HepG2 (cell line): ENCODE measurements at regions not wholly inside any gene's neighbourhood (a gene's known extent, or its start where the extent isn't known, plus 50 kb on each side); places are given as distances from the start of the nearest gene placed in this dataset.

Source experiments
- ATM ChIP-seq: fragments of 450-650 bp; IDR thresholded peaks from 2 replicates; pipeline ENCODE4 v1.7.1; 2017; ENCODE audit warnings: mild to moderate bottlenecking, borderline replicate concordance
- HIVEP1 ChIP-seq: sonication (generic); formaldehyde crosslinking; IDR thresholded peaks from 2 replicates; pipeline ENCODE4 v1.4.0; 2020; ENCODE audit warnings: mild to moderate bottlenecking, missing genetic modification reagents
- HNF4A ChIP-seq: sonication (generic); formaldehyde crosslinking; IDR thresholded peaks from 2 replicates; pipeline ENCODE4 v1.4.0; 2020; ENCODE audit warnings: missing genetic modification reagents
- KAT7 ChIP-seq: IDR thresholded peaks from 2 replicates; pipeline ENCODE4 v1.6.1; 2018; ENCODE audit warnings: borderline replicate concordance, missing compliant biosample characterization
- KAT8 ChIP-seq: IDR thresholded peaks from 2 replicates; pipeline ENCODE4 v1.6.1; 2016; ENCODE audit warnings: missing genetic modification reagents, missing compliant biosample characterization
- MEF2D ChIP-seq: sonication (generic); formaldehyde crosslinking; IDR thresholded peaks from 2 replicates; pipeline ENCODE4 v1.5.1; 2020; ENCODE audit warnings: mild to moderate bottlenecking, missing genetic modification reagents
- NCOA5 ChIP-seq: sonication (generic); formaldehyde crosslinking; IDR thresholded peaks from 2 replicates; pipeline ENCODE4 v1.4.0; 2020; ENCODE audit warnings: missing genetic modification reagents
- NFRKB ChIP-seq: fragments of 450-650 bp; IDR thresholded peaks from 2 replicates; pipeline ENCODE4 v1.6.1; 2017
- STAG1 ChIP-seq: sonication (generic); formaldehyde crosslinking; IDR thresholded peaks from 2 replicates; pipeline ENCODE4 v1.4.0; 2020; ENCODE audit warnings: missing genetic modification reagents
- ZBTB7B ChIP-seq: sonication (generic); formaldehyde crosslinking; IDR thresholded peaks from 2 replicates; pipeline ENCODE4 v1.4.0; 2020; ENCODE audit warnings: missing genetic modification reagents
- ZNF17 ChIP-seq: sonication (generic); formaldehyde crosslinking; IDR thresholded peaks from 2 replicates; pipeline ENCODE4 v1.5.0; 2020; ENCODE audit warnings: mild to moderate bottlenecking, missing genetic modification reagents
- ZNF335 ChIP-seq: sonication (generic); formaldehyde crosslinking; IDR thresholded peaks from 2 replicates; pipeline ENCODE4 v1.4.0; 2020; ENCODE audit warnings: missing genetic modification reagents
- ZNF432 ChIP-seq: sonication (generic); formaldehyde crosslinking; IDR thresholded peaks from 2 replicates; pipeline ENCODE4 v1.5.0; 2020; ENCODE audit warnings: missing genetic modification reagents, mild to moderate bottlenecking, borderline replicate concordance
- ZNF501 ChIP-seq: sonication (generic); formaldehyde crosslinking; IDR thresholded peaks from 2 replicates; pipeline ENCODE4 v1.5.1; 2020; ENCODE audit warnings: mild to moderate bottlenecking, moderate library complexity, missing genetic modification reagents
- ZNF614 ChIP-seq: IDR thresholded peaks from 2 replicates; pipeline ENCODE4 v1.6.1; 2018; ENCODE audit warnings: missing biosample characterization, missing genetic modification reagents, inconsistent platforms, borderline replicate concordance
- ZNF616 ChIP-seq: sonication (generic); formaldehyde crosslinking; IDR thresholded peaks from 2 replicates; pipeline ENCODE4 v1.5.0; 2020; ENCODE audit warnings: low read depth, mild to moderate bottlenecking, missing genetic modification reagents
- ZNF703 ChIP-seq: sonication (generic); formaldehyde crosslinking; IDR thresholded peaks from 2 replicates; pipeline ENCODE4 v1.5.1; 2020; ENCODE audit warnings: missing genetic modification reagents, mild to moderate bottlenecking, moderate library complexity, borderline replicate concordance
- ZNF720 ChIP-seq: sonication (generic); formaldehyde crosslinking; IDR thresholded peaks from 2 replicates; pipeline ENCODE4 v1.4.0; 2020; ENCODE audit warnings: missing genetic modification reagents
- TF ChIP-seq, protein P1 (sequence below): sonication (generic); formaldehyde crosslinking; IDR thresholded peaks from 2 replicates; pipeline ENCODE4 v1.4.0; 2020; ENCODE audit warnings: mild to moderate bottlenecking, missing genetic modification reagents
- TF ChIP-seq, protein P2 (sequence below): sonication (generic); formaldehyde crosslinking; IDR thresholded peaks from 2 replicates; pipeline ENCODE4 v1.9.0; 2021; ENCODE audit warnings: mild to moderate bottlenecking, missing genetic modification reagents

GRCh38 chr6:26258212-26258977 is 106.6 kb upstream of the BTN3A2 start (continued):
- TF ChIP-seq ZNF703 (CRISPR knock-in tag) (no peak), ZBTB7B (CRISPR knock-in tag) (0 out of 2 replicates have a peak, but pooled peaks have one; percentile 29), ZNF501 (CRISPR knock-in tag) (no peak), ZNF720 (CRISPR knock-in tag) (no peak), ZNF614 (CRISPR knock-in tag) (0 out of 2 replicates have a peak, but pooled peaks have one; percentile 28), NCOA5 (CRISPR knock-in tag) (no peak), KAT7 (no peak), ZNF616 (CRISPR knock-in tag) (no peak), HNF4A (CRISPR knock-in tag) (peak; percentile 28; the same call in 1 of the 2 replicates), ATM (no peak), MEF2D (CRISPR knock-in tag) (no peak), ZNF335 (0 out of 2 replicates have a peak, but pooled peaks have one; percentile 22), HIVEP1 (CRISPR knock-in tag) (no peak), NFRKB (no peak), ZNF17 (CRISPR knock-in tag) (no peak), ZNF432 (no peak), STAG1 (peak; percentile 42), KAT8 (CRISPR knock-in tag) (peak; percentile 44; the same call in 1 of the 2 replicates)
- TF ChIP-seq, protein P1, sequence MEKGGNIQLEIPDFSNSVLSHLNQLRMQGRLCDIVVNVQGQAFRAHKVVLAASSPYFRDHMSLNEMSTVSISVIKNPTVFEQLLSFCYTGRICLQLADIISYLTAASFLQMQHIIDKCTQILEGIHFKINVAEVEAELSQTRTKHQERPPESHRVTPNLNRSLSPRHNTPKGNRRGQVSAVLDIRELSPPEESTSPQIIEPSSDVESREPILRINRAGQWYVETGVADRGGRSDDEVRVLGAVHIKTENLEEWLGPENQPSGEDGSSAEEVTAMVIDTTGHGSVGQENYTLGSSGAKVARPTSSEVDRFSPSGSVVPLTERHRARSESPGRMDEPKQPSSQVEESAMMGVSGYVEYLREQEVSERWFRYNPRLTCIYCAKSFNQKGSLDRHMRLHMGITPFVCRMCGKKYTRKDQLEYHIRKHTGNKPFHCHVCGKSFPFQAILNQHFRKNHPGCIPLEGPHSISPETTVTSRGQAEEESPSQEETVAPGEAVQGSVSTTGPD, result no peak
- TF ChIP-seq, protein P2, sequence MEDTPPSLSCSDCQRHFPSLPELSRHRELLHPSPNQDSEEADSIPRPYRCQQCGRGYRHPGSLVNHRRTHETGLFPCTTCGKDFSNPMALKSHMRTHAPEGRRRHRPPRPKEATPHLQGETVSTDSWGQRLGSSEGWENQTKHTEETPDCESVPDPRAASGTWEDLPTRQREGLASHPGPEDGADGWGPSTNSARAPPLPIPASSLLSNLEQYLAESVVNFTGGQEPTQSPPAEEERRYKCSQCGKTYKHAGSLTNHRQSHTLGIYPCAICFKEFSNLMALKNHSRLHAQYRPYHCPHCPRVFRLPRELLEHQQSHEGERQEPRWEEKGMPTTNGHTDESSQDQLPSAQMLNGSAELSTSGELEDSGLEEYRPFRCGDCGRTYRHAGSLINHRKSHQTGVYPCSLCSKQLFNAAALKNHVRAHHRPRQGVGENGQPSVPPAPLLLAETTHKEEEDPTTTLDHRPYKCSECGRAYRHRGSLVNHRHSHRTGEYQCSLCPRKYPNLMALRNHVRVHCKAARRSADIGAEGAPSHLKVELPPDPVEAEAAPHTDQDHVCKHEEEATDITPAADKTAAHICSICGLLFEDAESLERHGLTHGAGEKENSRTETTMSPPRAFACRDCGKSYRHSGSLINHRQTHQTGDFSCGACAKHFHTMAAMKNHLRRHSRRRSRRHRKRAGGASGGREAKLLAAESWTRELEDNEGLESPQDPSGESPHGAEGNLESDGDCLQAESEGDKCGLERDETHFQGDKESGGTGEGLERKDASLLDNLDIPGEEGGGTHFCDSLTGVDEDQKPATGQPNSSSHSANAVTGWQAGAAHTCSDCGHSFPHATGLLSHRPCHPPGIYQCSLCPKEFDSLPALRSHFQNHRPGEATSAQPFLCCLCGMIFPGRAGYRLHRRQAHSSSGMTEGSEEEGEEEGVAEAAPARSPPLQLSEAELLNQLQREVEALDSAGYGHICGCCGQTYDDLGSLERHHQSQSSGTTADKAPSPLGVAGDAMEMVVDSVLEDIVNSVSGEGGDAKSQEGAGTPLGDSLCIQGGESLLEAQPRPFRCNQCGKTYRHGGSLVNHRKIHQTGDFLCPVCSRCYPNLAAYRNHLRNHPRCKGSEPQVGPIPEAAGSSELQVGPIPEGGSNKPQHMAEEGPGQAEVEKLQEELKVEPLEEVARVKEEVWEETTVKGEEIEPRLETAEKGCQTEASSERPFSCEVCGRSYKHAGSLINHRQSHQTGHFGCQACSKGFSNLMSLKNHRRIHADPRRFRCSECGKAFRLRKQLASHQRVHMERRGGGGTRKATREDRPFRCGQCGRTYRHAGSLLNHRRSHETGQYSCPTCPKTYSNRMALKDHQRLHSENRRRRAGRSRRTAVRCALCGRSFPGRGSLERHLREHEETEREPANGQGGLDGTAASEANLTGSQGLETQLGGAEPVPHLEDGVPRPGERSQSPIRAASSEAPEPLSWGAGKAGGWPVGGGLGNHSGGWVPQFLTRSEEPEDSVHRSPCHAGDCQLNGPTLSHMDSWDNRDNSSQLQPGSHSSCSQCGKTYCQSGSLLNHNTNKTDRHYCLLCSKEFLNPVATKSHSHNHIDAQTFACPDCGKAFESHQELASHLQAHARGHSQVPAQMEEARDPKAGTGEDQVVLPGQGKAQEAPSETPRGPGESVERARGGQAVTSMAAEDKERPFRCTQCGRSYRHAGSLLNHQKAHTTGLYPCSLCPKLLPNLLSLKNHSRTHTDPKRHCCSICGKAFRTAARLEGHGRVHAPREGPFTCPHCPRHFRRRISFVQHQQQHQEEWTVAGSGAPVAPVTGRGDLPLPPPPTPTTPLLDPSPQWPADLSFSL (CRISPR knock-in tag), result no peak
